DND-41 (cell line): ENCODE measurements at regions not wholly inside any gene's neighbourhood (a gene's known extent, or its start where the extent isn't known, plus 50 kb on each side); places are given as distances from the start of the nearest gene placed in this dataset.

Source experiments
- EZH2 ChIP-seq: IDR thresholded peaks from 3 replicates; pipeline ENCODE4 v1.6.1; 2012; ENCODE audit warnings: borderline replicate concordance, low read depth, mild to moderate bottlenecking, moderate library complexity, low read length, inconsistent platforms; ENCODE audit not compliant: severe bottlenecking
- TF ChIP-seq, protein P1 (sequence below): IDR thresholded peaks from 2 replicates; pipeline ENCODE4 v1.5.1; 2012; ENCODE audit warnings: borderline replicate concordance, low read length, moderate library complexity, mild to moderate bottlenecking; ENCODE audit not compliant: poor library complexity, severe bottlenecking; ENCODE audit errors: extremely low read depth

GRCh38 chr9:13878241-13878711 lies 435.7 kb downstream of the NFIB start:
- TF ChIP-seq, protein P1, sequence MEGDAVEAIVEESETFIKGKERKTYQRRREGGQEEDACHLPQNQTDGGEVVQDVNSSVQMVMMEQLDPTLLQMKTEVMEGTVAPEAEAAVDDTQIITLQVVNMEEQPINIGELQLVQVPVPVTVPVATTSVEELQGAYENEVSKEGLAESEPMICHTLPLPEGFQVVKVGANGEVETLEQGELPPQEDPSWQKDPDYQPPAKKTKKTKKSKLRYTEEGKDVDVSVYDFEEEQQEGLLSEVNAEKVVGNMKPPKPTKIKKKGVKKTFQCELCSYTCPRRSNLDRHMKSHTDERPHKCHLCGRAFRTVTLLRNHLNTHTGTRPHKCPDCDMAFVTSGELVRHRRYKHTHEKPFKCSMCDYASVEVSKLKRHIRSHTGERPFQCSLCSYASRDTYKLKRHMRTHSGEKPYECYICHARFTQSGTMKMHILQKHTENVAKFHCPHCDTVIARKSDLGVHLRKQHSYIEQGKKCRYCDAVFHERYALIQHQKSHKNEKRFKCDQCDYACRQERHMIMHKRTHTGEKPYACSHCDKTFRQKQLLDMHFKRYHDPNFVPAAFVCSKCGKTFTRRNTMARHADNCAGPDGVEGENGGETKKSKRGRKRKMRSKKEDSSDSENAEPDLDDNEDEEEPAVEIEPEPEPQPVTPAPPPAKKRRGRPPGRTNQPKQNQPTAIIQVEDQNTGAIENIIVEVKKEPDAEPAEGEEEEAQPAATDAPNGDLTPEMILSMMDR = no peak
- no peak for TF ChIP-seq EZH2
